Upper lobe of left lung (tissue), 4 donors: ENCODE measurements at regions not wholly inside any gene's neighbourhood (a gene's known extent, or its start where the extent isn't known, plus 50 kb on each side); places are given as distances from the start of the nearest gene placed in this dataset.

ENCODE experiments used
- CTCF ChIP-seq, 6 experiments: fragments of 450-650 bp in 4 of 6; fragments of 200-600 bp in 2 of 6; sonication (generic) in 2 of 6; IDR thresholded peaks; one replicate each; pipeline ENCODE4 v1.5.1; 2016 to 2019; ENCODE audit warnings: antibody characterized with exemption in 6 of 6
- POLR2A ChIP-seq, 4 donors: fragments of 450-650 bp; IDR thresholded peaks; one replicate each; pipeline ENCODE4 v1.5.1; 2016 to 2017; ENCODE audit warnings: antibody characterized with exemption in 4 of 4, mild to moderate bottlenecking in 2 of 4

DNA sequence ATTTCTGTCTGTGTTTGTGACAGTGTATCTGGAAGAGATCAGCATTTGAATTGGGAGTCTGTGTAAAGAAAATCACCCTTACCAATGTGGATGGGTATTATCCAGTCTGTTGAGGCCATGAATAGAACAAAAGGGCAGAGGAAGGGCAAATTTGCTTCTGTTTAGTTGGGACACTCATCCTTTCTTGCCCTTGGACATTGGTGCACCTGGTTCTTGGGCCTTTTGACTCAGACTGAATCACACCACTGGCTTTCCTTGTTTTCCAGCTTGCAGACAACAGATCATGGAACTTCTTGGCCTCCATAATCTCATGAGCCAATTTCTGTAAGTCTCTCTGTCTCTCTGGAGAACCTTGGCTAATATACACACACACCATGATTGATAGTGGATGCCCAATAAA lies 164.4 kb upstream of the SGO1 start:
- TF ChIP-seq POLR2A (IDR thresholded peaks at IDR 0.05) (no peak), CTCF (IDR thresholded peaks at IDR 0.05) (no peak)
